HG03521 (cell line): ENCODE measurements at regions not wholly inside any gene's neighbourhood (a gene's known extent, or its start where the extent isn't known, plus 50 kb on each side); places are given as distances from the start of the nearest gene placed in this dataset.
"Not testable (repeated sequence)": the region's sequence is repeated elsewhere in the genome, so short reads cannot be mapped to it uniquely, and the experiment has no call there.

Experiments used
- ATAC-seq: cut with Tn5 transposase; IDR thresholded peaks from one replicate; pipeline ENCODE4 v1.9.1; 2021; ENCODE audit warnings: mild to moderate bottlenecking, moderate library complexity; ENCODE audit not compliant: unreplicated experiment

DNA sequence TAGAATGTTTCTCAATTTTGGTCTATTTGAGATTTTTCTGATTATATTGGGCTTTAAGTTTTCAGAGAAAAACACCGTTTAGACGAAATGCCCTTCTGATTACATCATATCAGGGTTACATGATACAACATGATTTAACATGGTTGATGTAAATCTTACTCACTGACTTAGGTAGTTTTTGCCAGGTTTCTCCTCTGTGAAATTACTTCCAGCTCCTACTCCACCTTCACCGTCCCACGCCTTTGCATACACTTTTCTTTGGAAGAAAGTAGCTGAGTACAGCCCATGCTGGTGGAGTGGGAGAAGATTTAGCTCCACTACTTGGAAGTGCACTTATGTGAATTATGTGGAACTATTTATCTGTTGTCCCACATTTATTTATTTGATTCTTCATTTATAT is 433.2 kb upstream of the KLHL1 start:
- no peak for ATAC-seq

DNA sequence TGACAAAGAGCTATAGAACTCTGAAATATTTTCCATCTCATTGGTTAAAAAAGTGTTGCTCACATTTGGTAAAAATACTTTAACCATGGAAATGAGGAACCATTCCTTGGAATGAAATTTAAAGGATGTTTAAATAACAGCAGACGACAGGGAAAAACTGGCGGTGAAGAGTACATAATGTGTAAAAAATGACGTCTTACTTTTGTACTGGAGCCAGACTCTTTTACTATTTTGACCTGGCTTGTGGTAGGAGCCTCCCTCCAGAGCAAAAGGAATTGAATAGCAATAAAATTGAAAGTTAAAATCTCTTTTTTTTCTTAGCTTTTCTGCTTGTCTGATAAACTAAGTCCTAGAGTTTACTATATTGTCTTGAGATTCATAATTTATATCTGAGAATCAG is 426.2 kb upstream of the KLHL1 start:
- no peak for ATAC-seq

DNA sequence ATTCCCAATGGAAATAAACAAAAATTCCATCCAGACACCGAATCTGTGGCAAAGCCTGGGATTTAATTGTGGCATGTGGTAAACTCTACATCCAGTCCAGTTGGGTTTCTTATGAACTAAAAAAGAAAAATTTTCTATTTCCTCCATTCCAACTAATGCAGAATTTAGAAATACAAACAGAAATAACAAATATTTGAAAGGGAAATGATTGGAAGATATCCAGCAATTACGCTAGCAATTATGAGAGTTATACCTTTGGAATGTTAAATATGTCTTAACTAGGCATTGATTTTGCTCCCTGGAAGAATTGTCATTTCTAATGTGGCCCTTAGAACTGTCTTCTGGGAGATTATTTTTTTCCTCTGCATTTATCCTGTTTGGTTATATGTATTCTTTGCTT is 421.4 kb upstream of the KLHL1 start:
- ATAC-seq: no peak

DNA sequence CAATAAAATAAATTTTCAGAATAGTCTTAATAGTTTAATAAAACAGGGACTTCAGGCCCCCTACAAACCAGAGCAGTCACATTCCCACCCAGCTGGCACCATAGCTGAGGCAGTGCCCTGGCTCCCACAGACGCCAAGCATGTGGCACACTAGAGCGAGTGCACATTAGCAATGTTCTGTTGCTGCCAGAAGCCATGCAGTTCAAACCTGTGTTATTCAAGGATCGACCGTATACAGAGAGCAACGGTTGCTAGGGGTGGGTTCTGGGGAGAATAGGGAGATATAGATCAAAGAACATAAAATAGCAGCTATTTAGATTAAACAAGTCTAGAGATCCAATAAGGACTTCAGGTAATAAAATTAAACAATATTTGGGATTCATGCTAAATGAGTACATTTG is 419.3 kb upstream of the KLHL1 start:
- ATAC-seq: no peak

DNA sequence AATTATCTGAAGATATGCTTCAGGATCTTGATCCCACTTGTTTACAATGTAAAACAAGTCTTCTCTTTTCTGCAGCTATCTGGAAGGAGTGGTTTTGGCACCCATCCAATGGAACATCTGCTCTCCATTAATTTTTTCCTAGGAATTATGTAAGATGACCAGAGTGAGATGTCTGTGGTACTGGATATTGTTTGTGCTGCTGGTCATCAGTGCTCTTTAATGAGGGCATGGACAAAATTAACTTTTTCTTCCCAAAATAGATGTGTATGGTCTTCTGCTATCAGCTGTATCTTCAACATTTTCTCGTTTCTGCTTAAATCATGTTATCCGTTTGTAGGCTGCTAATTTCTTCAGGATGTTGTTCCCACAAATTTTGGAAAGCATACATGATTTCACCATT is 415.4 kb upstream of the KLHL1 start:
- ATAC-seq: no peak

DNA sequence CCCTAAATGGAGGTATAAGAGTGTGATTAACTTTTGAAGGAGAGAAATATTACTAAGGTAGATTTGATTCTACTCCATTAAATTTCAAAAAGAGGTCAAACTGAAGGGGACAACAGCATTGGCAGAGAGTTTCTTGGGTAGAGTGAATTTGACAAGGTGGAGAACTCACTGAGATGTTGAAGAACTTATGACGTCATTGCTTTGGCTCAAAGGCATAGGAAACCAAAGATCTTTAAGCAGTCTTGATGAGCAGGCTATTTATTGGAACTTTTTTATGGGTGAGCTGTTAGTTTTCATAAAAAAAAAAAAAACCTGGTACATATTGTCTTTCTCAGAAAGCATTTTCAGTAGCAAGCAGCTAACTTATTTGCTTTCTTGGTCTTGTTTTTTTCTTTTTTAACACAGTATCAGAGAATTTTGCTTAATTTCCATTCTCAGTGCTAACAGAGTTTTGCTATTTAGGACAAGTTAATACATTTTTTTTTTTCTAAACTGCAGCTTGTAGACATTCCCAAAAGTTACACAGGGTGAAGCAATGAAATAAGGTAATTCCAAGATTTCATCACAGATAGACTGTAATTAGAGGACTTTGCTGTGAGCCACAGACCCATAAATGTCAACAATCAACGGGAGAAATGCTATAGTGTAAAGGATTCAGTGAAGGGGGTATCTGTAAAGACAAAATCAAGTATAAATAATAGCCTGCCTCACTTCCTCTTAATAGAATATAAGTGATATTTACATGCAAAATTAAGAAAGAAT is 412.2 kb upstream of the KLHL1 start:
- no peak for ATAC-seq

DNA sequence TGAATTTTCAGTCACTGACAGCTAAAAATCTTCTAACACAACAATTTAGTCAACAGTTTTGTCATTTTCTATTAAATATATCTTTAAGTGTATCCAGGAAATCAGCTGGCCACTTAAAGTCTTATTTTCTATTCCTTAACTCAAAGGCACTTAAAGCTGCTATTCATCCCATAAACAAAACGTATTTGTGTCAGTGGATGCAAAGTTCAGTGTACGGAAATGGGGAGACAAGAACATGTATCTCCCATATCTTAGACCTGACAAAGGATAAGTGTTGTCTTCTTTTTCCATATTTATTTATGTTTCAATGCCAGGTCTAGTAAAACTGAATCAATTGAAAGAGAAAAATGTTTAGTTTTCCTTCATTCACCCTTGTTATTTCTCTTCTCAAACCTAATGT is 409.8 kb upstream of the KLHL1 start:
- no peak for ATAC-seq

DNA sequence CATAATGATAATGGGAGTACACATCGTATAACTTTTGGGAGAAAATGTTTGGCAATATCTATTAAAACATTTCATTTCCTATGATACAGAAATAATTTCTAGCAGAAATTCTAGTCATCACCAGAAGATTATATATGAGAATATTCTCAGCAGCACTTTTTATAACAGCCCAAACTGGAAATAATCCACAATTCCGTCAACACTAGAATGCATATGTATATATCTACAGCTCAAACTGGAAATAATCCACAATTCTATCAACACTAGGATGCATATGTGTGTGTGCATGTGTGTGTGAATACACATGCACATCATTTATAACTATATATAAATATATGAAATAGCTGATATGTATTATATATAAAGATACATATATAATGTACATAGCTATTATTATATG is 408.0 kb upstream of the KLHL1 start:
- ATAC-seq: no peak

DNA sequence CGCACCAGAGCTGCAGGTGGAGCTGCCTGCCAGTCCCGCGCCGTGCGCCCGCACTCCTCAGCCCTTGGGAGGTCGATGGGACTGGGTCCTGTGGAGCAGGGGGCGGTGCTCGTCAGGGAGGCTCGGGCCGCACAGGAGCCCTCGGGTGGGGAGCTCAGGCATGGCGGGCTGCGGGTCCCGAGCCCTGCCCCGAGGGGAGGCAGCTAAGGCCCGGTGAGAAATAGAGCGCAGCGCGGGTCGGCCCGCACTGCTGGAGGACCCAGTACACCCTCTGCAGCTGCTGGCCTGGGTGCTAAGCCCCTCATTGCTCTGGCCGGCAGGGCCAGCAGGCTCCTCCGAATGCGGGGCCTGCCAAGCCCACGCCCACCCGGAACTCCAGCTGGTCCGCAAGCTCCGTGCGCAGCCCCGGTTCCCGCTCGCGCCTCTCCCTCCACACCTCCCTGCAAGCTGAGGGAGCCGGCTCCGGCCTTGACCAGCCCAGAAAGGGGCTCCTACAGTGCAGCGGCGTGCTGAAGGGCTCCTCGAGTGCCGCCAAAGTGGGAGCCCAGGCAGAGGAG is 403.7 kb upstream of the KLHL1 start:
- not testable (repeated sequence) for ATAC-seq

DNA sequence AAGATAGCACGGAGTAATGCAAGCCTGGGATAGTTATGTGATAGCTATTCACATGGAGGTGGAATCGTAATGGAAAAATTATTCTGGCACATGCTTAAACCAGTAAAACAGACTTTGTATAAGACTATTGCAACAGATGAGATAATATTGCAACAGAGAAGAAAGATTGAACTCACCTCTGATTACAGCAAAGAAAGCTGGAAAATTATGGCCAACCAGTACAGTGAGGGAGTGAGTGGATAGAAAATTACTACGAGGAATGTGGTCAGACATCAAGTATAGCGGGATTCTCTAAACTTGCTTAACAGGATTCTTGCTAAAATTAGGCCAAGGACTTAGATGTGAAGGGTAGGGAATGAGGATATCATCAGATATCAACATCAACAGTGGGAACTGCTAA is 397.6 kb upstream of the KLHL1 start:
- ATAC-seq: no peak

DNA sequence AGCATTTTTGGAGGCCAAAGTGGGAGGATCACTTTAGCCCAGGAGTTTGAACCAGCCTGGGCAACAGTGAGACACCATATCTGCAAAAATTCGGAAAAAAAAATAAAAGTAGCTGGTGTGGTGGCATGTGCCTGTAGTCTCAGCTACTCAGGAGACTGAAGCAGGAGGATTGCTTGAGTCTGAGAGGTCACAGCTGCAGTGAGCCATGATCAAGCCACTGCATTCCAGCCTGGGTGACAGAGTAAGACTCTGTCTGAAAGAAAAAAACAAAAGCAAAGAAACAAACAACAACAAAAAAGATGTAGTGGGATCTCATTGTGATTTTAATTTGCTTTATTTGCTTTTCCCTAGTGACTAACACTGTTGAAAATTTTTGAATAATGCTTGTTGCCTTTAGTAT is 394.7 kb upstream of the KLHL1 start:
- ATAC-seq: no peak

DNA sequence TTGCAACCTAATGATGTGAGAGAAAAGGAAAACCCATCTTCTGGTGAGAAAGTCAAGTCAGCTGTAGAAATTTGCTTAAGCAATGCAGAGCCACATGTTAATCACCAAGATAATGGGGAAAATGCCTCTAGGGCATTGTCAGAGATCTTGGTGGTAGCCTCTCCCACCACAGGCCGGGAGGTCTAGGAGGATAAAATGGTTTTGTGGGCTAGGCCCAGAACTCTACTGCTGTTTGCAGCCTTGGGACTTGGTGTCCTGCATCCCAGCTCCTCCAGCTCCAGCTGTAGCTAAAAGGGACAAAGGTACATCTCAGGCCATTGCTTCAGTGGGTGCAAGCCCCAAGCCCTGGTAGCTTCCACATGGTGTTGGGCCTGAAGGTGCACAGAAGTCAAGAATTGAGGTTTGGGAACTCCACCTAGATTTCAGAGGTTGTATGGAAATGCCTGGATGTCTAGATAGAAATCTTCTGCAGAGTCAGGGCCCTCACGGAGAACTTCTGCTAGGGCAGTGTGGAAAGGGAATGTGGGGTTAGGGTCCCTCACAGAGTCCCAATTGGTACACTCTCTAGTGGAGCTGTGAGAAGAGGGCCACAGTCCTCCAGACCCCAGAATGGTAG is 382.2 kb upstream of the KLHL1 start:
- ATAC-seq: no peak

DNA sequence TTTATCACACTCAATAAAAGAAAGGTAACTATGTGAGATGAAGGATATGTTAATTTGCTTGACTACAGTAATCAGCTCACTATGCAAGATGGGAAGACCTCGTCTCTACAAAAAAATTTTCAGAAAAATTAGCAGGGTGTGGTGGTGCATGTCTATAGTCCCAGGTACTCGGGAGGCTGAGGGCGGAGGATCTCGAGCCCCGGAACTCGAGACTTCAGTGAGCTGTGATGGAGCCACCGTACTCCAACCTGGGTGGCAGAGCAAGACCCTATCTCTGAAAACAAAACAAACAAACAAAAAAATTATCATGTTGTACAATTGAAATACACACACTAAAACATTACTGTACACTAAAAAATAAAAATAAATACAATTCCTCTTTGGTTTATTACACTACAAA is 376.7 kb upstream of the KLHL1 start:
- no peak for ATAC-seq

DNA sequence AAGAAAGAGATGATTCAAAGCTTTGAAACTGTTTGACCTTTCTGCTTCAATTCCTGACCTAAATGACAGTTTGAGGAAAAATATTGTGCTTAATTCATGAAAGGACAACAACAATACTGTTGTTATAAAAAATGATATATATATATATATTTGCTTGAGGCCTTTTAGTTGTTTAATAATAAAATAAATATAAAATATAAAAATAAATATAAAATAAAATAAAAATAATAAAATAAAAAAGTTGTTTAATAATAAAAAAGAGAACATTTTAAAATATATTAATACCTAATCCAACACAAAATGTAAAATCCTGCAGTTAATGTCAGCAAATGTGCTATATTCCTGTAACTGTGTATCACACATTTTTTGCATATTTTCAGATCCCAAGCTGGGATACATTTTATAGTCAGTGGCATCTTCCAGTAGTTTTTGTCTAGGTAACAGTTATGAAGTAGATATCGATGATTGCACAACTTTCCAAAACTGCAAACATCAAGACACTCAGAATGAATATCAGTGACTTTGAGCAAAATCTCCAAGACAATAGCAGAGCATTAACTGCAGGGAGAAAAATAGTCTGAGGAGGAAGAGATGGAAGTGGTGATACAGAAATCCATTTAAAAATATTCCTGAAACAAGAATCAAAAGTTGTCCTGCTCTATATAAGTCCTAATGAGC is 375.5 kb upstream of the KLHL1 start:
- no peak for ATAC-seq

DNA sequence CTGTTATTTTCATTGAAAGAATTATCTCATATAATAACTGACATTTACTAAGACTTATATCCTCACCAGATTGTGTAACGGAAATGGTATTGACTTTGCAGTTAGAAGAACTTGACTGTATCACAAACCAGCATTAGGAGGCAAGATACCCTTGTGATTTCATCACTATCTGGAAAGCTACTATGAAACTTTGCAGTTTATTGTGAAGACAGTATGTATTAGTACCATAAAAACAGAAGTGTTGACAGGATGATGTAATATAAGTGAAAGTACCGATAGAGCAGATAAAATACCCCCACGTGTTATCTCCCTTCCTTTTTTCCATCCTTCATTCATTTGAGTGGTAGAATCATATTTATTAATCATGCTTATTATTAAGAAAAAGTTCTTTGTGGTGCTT is 365.7 kb upstream of the KLHL1 start:
- ATAC-seq: no peak

DNA sequence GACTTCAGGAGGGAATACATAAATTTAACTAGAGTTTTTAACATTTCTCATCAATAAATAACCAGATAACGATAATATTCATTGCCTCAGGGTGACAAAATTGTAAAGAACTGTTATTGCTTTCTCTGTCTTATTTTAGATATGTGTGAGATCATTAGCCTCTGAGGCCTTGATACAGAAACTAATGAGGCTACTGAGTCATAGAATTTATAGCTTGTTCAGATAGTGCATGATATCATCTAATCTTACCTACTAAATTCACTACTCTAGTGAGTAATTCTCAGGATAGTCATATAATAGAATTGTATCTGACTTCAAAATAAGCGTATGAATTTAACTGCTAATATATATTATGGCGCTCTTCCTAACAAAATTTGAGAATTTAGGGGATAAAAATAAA is 360.8 kb upstream of the KLHL1 start:
- no peak for ATAC-seq

DNA sequence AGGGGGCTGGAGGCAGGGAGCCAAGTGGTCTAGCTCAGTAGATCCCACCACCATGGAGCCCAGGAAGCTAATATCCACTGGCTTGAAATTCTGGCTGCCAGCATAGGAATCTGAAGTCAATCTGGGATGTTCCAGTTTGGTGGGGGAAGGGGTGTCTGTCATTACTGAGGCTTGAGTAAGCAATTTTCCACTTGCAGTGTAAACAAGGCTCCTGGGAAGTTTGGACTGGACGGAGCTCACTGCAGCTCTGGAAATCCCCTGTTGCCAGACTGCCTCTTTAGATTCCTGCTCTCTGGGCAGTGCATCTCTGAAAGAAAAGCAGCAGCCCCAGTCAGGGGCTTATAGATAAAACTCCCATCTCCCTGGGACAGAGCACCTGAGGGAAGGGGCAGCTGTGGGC is 349.2 kb upstream of the KLHL1 start:
- no peak for ATAC-seq

DNA sequence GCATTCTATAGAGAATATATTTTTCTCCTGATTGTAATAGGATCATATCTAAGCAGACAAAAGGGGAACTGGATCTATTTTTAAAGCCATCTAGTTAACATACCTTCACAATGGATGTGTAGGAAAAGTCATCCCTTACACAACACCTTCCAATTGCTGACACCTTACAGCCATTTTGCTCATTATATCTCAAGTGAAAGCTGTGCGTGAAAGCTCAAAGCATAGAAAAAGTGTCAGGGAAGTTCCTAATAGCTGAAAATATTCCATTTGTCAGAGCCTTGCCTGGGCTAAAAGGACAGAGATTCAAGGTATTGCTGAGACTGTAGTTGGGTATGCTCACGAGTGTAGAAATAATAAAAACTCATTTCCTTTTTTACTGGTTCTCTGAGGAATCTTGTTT is 340.6 kb upstream of the KLHL1 start:
- ATAC-seq: no peak

DNA sequence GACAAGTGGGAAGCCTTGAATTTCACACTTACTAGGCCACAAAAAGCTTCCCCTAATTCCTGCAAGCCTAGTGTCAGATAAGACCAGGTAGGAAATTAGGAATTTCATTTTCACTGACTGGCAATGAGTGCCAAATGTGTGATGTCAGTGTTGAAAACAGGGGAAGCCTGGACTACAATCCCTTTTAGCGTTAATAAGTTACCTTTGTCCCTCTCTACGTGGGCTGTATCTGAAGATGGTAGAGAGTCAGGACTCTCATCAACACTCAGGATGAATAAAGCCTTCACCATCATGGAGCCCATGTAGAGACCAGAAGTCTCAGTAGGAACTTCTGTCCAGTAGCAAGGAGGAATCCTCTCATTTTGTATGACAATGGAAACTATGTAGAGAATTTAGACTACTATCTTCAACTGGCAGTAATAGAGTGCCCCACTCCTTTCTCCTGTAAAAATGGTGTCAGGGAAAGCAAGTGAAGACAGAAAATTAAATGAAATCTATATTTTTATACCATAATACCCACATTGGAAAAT is 324.1 kb upstream of the KLHL1 start:
- no peak for ATAC-seq

DNA sequence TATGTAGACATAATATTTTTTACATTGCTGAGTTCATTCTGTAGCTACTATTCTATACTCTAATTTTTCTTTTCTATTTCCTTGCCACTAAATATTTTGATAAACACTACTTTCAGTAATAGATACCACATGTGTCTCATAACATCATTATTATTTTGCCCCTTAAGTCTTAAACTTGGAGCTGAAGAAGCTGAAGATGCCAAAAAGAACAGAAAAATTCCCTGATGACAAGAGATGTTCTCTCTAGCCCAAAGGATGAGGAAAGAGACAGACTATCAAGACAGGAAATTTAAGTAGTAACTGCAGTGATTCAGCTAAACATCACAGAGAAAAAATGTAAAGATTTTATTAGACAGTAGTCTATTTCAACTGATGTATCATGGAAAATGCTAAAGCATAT is 322.0 kb upstream of the KLHL1 start:
- ATAC-seq: no peak

DNA sequence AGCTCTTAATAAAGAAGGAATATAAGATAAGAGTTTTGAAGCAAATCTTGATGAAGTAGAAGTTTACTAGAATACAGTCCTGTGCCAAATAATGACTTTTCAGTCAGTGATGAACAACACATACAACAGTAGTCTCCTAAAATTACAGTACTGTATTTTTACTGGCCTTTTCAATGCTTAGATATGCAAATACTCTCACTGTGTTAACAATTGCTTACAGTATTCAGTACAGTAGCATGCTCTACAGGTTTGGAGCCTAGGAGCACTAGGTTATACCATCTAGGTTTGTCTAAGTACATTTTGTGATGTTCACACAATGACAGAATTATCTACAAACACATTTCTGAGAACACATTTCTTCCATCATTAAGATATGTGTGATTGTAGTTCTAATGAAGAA is 316.7 kb upstream of the KLHL1 start:
- ATAC-seq: no peak

DNA sequence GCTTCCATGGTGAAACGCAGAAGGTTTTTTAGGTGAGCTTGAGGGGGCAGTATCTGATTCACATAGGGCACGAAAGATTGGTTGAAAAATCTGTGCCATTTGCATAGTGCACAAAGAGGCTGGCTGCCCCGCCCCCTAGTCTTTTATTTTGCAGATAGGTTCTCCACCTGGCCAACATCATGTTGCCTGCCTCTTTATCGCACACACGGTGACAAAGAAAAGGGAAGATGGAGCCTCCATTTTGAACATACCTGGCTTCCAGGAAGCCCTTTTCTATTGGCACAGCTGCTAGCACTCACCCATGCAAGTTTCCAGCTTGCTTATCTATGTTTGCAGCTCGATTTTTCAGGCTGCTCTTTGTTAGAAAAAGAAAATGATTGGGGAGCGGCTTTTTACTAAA is 316.2 kb upstream of the KLHL1 start:
- ATAC-seq: no peak
